PC-9 (cell line): ENCODE measurements at regions not wholly inside any gene's neighbourhood (a gene's known extent, or its start where the extent isn't known, plus 50 kb on each side); places are given as distances from the start of the nearest gene placed in this dataset.

Experiments used
- BruUV-seq: library from RNA; stranded (reverse); fragments of 400-500 nt; replicated peaks from 2 replicates; lab custom pipeline; 2021; lab: Mats Ljungman, UMichigan
- CTCF ChIA-PET: fragments of 300-600 bp; sonication (Branson Sonifier 250); formaldehyde crosslinking; loops from one replicate; lab custom pipeline; 2022; ENCODE audit warnings: antibody characterized with exemption; lab: Charles Lee
- POLR2A ChIA-PET: fragments of 300-600 bp; sonication (Branson Sonifier 250); formaldehyde crosslinking; loops from one replicate; lab custom pipeline; 2022; ENCODE audit warnings: antibody characterized with exemption; ENCODE audit not compliant: unreplicated experiment; lab: Charles Lee
- DNase-seq, 2 experiments: peaks; one replicate each; pipeline versions ENCODE4 v3.0.0 to v3.0.0-alpha.2; 2015 to 2022; ENCODE audit warnings: mixed read lengths in 1 of 2
- H2AFZ ChIP-seq: fragments of 200-600 bp; sonication (generic); 2 replicates; pipeline ENCODE4 v1.8.1; 2017; ENCODE audit warnings: antibody characterized with exemption
- H3F3A ChIP-seq: fragments of 200-600 bp; sonication (generic); 2 replicates; pipeline ENCODE4 v1.8.1; 2017; ENCODE audit warnings: antibody characterized with exemption, mild to moderate bottlenecking, low read depth; ENCODE audit not compliant: insufficient read depth
- H3K27ac ChIP-seq: fragments of 200-600 bp; sonication (generic); 2 replicates; pipeline ENCODE4 v1.6.1; 2016; ENCODE audit warnings: mixed run types
- H3K27me3 ChIP-seq: fragments of 200-600 bp; sonication (generic); 2 replicates; pipeline ENCODE4 v1.6.1; 2016; ENCODE audit warnings: low read depth, mixed run types; ENCODE audit not compliant: insufficient read depth
- H3K36me3 ChIP-seq: fragments of 200-600 bp; sonication (generic); 2 replicates; pipeline ENCODE4 v1.6.1; 2016; ENCODE audit warnings: low read depth, mixed run types
- H3K4me1 ChIP-seq: fragments of 200-600 bp; sonication (generic); replicated peaks from 2 replicates; pipeline ENCODE4 v1.6.1; 2016; ENCODE audit warnings: mixed run types; ENCODE audit not compliant: insufficient read depth
- H3K4me2 ChIP-seq: fragments of 200-600 bp; sonication (generic); 2 replicates; pipeline ENCODE4 v1.6.1; 2017; ENCODE audit warnings: mixed run types
- H3K4me3 ChIP-seq: fragments of 200-600 bp; sonication (generic); 2 replicates; pipeline ENCODE4 v1.6.1; 2016; ENCODE audit warnings: mixed run types
- H3K79me2 ChIP-seq: fragments of 200-600 bp; sonication (generic); 2 replicates; pipeline ENCODE4 v1.6.1; 2017; ENCODE audit warnings: low read depth, mixed run types
- H3K9me2 ChIP-seq: fragments of 200-600 bp; sonication (generic); 2 replicates; pipeline ENCODE4 v1.8.1; 2017; ENCODE audit warnings: mild to moderate bottlenecking; ENCODE audit not compliant: insufficient read depth
- H3K9me3 ChIP-seq: fragments of 200-600 bp; sonication (generic); 2 replicates; pipeline ENCODE4 v1.8.1; 2016; ENCODE audit warnings: low read depth; ENCODE audit not compliant: insufficient read depth
- H4K20me1 ChIP-seq: fragments of 200-600 bp; sonication (generic); 2 replicates; pipeline ENCODE4 v1.8.1; 2017; ENCODE audit not compliant: insufficient read depth
- EZH2 ChIP-seq: fragments of 200-600 bp; sonication (generic); IDR thresholded peaks from 2 replicates; pipeline ENCODE4 v1.8.0; 2017; ENCODE audit warnings: antibody characterized with exemption, low read depth
- intact Hi-C: fragments of 100-400 bp; cut with micrococcal nuclease; formaldehyde crosslinking; loops from one replicate; pipeline ENCODE4 v1.10.0; 2022; ENCODE audit not compliant: unreplicated experiment
- TF ChIP-seq, protein P1 (sequence below): fragments of 200-600 bp; sonication (generic); conservative IDR thresholded peaks from 2 replicates; pipeline ENCODE4 v1.6.1; 2017; ENCODE audit warnings: mixed run types, antibody characterized with exemption, mild to moderate bottlenecking, moderate library complexity

DNA sequence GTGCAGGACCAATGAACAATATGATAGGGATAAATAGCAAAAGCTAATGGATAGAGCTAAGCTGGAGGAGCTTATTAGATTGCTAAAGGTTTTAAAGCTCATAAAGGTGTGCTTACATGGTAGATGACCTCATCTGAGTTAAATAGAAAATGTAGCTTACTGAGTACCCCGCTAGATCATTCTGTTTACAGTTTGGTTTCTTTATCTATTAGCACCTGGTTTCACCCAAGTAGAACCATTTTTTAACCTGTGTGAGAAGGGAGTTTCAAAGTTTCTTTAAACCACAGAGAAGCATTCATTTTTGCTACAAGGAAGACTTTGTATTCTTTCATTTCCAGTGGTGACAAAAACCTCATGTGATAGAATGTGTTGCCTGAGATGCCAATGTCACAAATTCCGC, 1778.0 kb downstream of the LRRC4C start:
- POLR2A ChIA-PET: no interaction called here
- no peak for TF ChIP-seq EZH2
- TF ChIP-seq, protein P1, sequence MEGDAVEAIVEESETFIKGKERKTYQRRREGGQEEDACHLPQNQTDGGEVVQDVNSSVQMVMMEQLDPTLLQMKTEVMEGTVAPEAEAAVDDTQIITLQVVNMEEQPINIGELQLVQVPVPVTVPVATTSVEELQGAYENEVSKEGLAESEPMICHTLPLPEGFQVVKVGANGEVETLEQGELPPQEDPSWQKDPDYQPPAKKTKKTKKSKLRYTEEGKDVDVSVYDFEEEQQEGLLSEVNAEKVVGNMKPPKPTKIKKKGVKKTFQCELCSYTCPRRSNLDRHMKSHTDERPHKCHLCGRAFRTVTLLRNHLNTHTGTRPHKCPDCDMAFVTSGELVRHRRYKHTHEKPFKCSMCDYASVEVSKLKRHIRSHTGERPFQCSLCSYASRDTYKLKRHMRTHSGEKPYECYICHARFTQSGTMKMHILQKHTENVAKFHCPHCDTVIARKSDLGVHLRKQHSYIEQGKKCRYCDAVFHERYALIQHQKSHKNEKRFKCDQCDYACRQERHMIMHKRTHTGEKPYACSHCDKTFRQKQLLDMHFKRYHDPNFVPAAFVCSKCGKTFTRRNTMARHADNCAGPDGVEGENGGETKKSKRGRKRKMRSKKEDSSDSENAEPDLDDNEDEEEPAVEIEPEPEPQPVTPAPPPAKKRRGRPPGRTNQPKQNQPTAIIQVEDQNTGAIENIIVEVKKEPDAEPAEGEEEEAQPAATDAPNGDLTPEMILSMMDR: no peak
- H4K20me1 ChIP-seq: no peaks in the 10 kb centered on the region

DNA sequence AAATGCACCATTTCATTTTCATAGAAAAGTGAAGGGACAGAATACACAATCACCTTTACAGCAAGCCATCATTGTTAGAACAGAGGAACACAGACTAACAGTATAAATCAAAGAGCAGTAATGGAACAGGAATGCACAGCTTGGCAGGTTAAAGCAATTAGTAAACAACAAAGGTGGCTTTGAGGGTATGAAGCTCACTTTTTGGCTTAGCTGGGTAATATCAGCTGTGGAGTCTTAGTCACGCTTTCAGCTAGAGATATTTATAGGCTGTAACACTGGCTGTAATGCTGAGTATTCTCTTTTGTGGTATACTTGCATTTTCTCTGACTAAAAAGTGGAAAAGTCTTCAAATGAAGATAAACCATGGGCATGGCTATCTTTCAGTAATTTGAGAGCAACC, 1780.5 kb downstream of the LRRC4C start:
- H3K27me3 ChIP-seq: no peaks in the 10 kb centered on the region
- no TSS peak for BruUV-seq
- H3K4me1 ChIP-seq: no peaks in the 10 kb centered on the region
- H4K20me1 ChIP-seq: no peaks in the 10 kb centered on the region
- DNase-seq: no peak
- H3K9me3 ChIP-seq: no peaks in the 10 kb centered on the region
- no peaks in the 10 kb centered on the region for H3K79me2 ChIP-seq
- no peak overlapping the region for H2AFZ ChIP-seq
- TF ChIP-seq, protein P1: no peak
- TF ChIP-seq EZH2: no peak
- no peak overlapping the region for H3K27ac ChIP-seq
- no peak overlapping the region for H3K4me3 ChIP-seq
- H3K9me2 ChIP-seq: no peaks in the 10 kb centered on the region
- intact Hi-C loops: no loop called here
- ChIA-PET CTCF (no interaction called here), POLR2A (interaction anchor here (0.6 kb wide), 1 partner anchor 44 kb away, joined by 6 read pairs; no protein-coding TSS in a partner anchor)
- no peaks in the 10 kb centered on the region for H3F3A ChIP-seq
- no peaks in the 10 kb centered on the region for H3K36me3 ChIP-seq
- H3K4me2 ChIP-seq: no peak overlapping the region

More for the DNA sequence above, 1778.0 kb downstream of the LRRC4C start:
- no TSS peak for BruUV-seq
- H3K36me3 ChIP-seq: no peaks in the 10 kb centered on the region
- intact Hi-C loops: no loop called here
- CTCF ChIA-PET: no interaction called here
- H3F3A ChIP-seq: no peaks in the 10 kb centered on the region
- no peak overlapping the region for H2AFZ ChIP-seq
- no peaks in the 10 kb centered on the region for H3K4me1 ChIP-seq
- H3K27ac ChIP-seq: no peak overlapping the region
- H3K27me3 ChIP-seq: no peaks in the 10 kb centered on the region
- H3K9me2 ChIP-seq: no peaks in the 10 kb centered on the region
- no peak for DNase-seq
- no peaks in the 10 kb centered on the region for H3K79me2 ChIP-seq
- no peak overlapping the region for H3K4me3 ChIP-seq
- no peak overlapping the region for H3K4me2 ChIP-seq
- H3K9me3 ChIP-seq: no peaks in the 10 kb centered on the region; the same call in 1 of the 2 replicates

DNA sequence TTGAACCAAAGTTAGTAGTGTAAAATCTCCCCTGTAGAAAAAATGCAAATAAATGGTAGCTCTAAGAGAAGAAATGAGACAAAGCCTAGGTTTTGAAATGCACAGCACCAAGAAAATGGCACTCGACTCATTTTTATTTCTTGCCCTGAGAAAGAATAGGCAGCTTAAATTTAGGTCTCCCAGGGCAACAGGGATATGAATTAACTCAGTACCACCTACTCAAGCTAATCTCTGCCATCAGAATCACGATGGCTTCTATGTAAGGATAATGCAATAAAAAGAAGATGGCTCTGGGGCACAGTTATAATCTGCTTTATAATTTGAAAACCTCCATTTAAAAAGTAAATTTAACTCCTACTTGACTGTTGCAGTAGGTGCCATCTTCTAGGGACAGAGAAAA, 1784.3 kb downstream of the LRRC4C start:
- Histone ChIP-seq H3K4me3 (no peak overlapping the region), H3K9me3 (no peaks in the 10 kb centered on the region), H3K4me1 (no peaks in the 10 kb centered on the region), H3K27ac (no peak overlapping the region), H3K4me2 (no peak overlapping the region), H3K27me3 (no peaks in the 10 kb centered on the region), H2AFZ (no peak overlapping the region; the same call in 1 of the 2 replicates), H3F3A (no peaks in the 10 kb centered on the region), H3K36me3 (no peaks in the 10 kb centered on the region), H3K79me2 (no peaks in the 10 kb centered on the region), H4K20me1 (no peaks in the 10 kb centered on the region), H3K9me2 (no peaks in the 10 kb centered on the region)
- no peak for TF ChIP-seq EZH2
- TF ChIP-seq, protein P1: no peak
- no peak for DNase-seq
- BruUV-seq: no TSS peak
- intact Hi-C loops: no loop called here
- ChIA-PET CTCF (no interaction called here), POLR2A (no interaction called here)
